Left kidney (tissue), 1 donor: ENCODE measurements at regions not wholly inside any gene's neighbourhood (a gene's known extent, or its start where the extent isn't known, plus 50 kb on each side); places are given as distances from the start of the nearest gene placed in this dataset.
"Not testable (repeated sequence)": the region's sequence is repeated elsewhere in the genome, so short reads cannot be mapped to it uniquely, and the experiment has no call there.

Experiments used
- DNase-seq: peaks from one replicate; pipeline ENCODE4 v3.0.0-alpha.2; 2013

DNA sequence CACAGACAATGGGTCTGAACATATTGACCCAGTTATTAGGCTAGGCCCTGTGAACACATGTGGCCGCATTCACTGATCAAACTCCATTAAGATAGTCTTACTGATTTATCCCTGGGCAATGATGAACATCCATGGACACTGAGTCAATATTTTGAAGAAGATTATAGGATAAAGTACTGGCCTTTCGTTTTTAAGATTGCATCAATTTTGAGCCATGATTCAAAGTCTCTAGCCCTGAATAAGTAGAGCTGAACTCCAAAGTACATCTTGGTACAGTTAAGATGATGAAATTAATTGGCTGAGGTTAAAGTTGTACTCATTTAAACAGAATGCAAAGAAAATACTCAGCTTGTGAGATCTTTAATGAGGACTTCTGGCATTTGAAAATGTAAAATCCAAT lies 1581.9 kb downstream of the EFNB2 start:
- DNase-seq, result no peak

DNA sequence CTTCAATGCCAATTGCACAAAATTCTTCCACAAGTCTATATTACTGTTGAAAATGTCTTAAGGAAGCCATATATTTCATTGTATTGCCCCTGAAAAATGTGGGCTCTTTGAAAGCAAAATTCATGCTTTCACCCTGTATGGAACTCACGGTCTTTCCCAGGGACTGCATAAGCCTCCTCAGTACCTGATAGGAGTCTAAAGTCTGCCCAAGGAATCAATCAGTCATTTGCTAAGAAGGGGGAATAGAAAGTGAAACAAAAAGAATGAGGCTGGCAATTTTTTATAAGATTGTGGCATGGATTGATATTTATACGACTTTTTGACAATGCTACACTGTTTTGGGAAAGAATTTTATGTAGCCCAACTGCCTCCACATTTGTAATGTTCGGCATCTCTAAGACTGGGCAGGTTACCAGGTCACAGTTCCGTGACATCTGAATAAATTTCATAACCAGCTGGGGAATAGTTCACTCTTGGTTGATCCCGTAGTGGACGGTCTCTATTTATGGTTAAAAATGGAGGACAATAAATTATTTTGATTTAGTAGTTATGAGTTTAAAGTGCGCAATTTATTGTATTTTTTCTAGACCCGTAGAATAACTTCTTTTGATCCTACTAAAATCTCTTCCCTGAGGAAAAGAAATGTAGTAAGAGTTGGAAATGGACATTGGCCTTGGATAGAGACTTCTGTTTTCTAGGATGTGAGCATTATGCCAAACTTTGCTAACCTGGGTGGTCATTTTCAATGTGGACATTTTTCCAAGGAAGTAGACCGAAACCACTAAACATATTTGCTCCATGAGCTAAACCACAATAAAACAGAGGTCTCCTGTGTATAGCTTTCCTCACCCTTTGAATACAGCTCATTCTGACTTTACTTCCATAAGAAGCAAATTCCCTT lies 1585.4 kb downstream of the EFNB2 start:
- no peak for DNase-seq

DNA sequence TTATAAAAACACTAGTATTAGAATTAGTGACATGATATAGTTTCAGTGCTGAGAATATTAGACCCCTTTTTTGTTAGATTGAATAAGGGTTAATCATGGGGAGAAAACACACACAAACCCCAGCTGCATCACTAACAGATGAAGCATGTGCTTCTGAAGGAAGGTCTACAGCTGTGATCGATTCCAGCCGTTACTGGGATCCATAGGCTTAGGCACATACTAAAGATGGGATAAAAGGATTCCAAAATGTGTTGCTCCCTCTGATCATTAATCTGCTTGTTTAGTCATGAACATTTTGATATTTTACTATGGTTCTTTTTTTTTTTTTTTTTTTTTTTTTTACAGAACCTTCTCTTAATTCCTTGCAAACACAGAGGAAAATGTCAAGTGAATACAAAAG lies 1591.3 kb downstream of the EFNB2 start:
- no peak for DNase-seq

DNA sequence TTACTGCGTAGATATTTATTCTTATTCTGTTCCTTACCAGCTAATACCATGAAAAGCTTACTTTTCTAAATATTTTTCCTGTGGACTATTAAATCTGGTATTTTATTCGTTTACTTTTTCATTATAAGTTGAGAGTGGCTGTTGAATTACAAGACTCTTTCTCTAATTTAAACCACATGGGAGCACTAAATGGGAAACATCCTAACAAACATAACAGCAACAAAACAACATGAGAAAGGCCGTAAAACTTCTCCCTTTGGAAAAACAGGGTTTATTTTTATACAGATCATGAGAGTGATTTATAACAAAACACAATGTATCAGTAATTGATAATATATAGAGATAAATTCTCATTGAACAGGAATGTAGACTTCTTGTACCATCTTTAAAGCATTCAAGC lies 1592.1 kb downstream of the EFNB2 start:
- no peak for DNase-seq

DNA sequence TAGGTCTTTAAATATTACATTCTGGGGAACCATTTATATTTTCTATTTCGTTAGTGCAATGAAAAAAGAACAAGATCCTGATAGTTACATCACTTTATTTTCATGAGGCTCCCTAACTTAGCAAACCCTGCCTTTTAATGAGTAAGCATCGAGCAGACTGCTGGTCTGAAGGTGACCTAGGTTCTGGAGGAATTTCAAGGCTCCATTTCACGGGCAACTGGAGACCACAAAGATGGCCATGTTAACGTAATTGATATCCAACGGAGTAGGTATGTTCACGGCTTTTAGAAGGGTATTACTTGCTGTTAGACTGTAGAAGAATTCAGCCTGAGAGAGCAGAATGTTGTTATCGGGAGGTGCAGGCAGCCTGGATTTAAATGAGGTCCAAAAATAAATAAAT lies 1597.6 kb downstream of the EFNB2 start:
- DNase-seq, result no peak

DNA sequence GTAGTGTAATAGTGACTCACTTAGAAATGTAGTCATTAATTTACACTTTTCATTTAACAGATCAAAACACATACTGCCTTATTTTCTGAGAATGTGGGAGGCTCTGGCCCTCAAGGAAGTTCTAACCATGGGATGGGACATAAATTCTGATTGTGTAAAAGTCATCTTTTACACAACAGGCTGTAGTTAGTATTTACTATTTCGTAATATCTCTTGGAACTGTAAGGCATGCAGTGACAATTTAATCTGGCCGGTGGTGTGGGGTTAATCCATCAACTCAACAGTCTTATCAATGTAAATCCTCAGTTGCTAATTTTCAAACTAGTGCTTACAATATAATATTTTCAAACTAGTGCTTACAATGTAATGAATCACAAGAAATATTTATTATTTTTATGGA lies 1599.2 kb downstream of the EFNB2 start:
- no peak for DNase-seq

DNA sequence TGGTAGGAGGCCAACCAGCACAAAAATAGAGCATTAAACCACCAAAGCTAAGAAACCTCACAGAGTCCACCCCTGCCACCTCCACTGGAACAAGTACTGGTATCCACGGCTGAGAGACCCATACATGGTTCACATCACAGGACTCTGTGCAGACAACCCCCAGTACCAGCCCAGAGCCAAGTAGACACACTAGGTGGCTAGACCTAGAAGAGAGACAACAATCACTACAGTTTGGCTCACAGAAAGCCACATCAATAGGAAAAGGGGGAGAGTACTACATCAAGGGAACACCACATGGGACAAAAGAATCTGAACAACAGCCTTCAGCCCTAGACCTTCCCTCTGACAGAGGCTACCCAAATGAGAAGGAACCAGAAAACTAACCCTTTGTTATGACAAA lies 1614.9 kb downstream of the EFNB2 start:
- not testable (repeated sequence) for DNase-seq

DNA sequence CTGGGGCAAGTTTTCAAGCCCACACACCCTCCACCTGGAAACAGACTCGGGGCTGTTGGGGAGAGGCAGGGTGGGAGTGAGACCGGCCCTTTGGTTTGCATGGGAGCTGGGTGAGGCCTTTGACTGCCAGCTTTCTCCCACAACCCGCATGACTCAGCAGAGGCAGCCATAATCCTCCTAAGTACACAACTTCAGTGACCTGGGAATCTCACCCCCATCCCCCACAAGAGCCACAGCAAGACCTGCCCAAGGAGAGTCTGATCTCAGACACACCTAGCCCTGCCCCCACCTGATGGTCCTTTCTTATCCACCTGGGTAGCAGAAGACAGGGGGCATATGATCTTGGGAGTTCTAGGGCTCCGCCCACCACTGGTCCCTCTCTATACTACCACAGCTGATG lies 1615.4 kb downstream of the EFNB2 start:
- DNase-seq, result no peak

DNA sequence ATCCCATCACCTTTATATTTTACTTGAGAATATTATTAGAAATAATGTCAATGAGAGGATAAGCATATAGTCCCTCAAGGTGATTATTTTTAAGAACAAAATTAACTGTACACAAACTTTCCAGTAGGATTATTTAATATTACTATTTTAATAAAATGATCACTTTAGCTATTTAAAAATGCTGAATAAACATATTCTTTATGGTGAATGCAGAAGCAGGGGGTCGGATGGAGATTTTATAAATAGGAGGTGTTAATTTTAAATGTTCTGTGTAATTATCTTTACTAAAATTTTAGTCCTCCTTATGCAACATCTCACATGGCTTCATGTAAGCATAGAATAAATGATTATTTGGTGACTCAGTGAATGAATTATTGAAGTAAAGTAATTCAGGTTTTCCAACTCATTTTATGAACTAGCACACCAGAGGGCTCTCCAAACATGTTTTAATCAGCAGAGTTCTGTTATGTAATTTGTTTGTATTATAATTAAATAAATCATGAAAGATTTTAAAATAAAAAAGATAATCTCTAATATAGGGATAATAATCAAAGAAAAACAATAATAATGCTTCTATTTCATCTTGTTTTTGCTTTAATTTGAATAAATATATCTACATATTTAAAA lies 1635.2 kb downstream of the EFNB2 start:
- DNase-seq, result no peak

DNA sequence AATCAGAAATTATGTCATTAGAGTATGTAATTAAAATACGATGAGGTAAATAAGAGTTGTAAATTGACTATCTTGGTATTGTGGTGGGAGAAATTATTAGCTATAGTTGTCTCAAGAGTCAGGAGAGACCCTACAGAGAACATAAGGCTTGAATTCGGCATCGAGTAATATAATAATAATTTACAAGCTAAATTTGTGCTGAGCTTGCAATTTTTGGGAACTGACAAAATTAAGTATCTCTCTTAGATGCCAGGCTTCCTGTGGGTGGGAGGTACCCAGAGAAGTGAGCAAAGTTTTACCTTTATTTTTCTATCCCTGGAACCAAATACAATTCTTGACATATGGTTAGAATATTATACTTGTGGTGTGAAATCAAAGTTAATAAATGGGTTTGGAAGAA lies 1637.0 kb downstream of the EFNB2 start:
- DNase-seq, result no peak

DNA sequence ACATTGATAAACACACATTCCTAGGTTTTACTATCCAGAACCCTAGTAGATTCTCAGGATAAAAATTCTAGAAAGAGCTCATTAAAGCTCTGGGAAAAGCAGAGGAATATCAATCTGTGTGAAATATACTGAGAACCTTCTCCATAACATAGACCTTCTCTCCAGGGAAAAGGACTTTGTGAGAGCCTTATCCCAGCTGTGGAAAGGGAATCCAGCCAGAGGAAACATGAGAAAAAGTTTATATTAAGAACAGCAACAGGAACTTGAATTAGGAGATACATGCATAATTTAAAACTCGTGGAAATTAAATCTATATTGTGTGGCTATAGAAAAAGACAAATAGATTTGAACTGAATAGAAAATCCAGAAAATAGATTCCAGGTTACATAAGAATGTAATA lies 1639.9 kb downstream of the EFNB2 start:
- DNase-seq, result peak; percentile 30

DNA sequence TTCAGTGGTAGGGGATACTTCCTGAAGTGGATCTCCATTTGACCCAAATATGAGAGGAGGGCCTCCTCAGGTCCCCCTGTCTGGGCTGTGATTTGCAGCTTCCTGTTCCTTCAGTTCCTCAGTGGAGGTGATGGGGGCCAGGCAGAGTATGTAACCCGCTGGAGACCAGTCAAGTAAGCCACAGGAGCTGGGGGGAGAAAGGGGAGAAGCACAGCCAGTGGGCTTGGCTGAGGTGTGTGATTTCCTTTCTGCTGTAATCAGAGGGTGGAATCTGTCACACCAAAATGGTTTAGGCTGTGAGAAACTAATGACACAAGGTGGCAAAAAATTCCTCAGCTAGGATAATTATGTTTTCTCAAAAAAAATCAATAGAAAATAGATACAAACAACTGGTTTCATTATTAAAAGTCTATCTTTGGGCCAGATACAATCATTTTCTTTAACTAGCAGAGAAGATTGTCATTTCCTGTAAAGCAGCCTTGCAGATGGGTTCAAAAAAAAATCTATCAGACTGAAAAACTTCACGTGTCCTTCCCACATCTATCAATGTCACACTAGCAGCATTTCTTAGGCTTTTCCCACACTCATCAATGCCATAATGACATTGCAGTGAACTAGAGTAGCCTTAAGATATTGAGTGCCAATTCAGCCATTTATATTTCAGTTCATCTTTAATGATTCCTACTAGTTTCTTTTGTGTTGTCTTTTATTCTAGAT lies 1660.3 kb downstream of the EFNB2 start:
- no peak for DNase-seq

DNA sequence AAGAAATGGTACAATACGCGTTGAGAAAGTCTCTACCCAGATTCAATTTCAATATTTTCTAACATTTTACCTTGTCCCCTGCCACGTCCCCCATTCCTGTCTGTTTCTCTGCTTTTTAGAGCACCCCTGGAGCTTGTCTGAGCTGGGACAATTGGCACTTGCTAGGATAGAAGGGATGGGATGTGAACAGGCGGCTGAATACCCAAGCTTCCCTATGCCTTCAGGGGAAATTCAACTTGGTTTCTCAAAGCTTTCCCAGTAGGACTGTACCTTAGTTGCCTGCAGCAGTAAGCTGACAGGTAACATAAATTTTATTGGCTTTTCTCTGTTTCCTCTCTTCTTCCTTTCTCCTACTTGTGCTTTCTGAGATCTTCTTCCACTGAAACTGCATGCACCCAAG lies 1663.3 kb downstream of the EFNB2 start:
- DNase-seq, result no peak

DNA sequence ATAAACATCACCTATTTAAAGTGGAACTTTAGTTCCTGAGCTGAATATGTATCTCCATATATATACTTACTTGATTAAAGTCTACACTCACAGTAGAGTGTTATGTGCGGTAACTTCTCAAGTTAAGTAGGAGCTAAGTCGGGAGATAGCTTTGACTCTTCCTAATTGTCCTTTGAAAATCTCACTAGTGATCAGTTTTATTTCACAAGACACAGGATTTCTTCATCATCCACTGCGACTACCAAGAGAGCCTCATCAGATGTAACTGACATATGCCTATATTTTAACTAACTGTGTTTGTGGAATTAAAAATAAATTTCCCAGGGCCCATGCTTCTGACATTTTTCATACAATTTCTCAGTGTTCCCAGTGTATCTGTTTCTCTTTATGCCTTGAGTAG lies 1664.0 kb downstream of the EFNB2 start:
- DNase-seq, result no peak

DNA sequence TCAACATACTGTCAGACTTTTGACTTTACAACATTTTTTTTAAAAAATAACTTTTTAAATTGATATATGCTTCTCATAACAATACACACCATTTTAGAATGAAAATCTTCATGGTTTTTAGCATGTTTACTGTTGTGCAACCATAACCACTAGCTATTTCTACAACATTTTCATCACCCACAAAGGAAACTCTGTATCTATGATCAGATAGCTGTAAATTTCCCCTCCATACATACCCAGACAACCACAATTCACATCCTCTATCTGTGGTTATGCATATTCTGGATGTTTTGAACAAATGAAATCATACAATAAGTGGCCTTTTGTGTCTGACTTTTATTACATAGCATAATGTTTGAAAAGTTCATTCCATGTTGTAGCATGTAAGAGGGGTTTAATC lies 1666.0 kb downstream of the EFNB2 start:
- DNase-seq, result no peak

DNA sequence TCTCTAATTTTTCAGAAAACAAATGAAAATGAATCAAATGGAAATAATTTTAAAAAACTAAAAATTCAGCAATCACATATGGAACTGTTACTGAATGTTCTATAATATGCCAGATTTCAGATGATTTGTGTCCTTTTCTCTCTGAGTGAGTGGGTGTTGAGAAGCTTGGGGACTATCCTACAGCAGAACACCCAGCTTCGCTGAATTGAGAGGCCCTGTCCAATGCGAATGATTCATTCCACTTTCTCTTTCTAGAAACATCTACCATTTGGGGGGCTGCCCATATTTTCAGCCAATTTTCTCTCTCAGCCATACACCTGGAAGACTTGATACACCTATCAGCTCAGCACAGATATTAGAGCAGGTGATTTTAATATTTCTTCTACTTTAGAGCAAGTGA lies 1666.7 kb downstream of the EFNB2 start:
- DNase-seq, result no peak

DNA sequence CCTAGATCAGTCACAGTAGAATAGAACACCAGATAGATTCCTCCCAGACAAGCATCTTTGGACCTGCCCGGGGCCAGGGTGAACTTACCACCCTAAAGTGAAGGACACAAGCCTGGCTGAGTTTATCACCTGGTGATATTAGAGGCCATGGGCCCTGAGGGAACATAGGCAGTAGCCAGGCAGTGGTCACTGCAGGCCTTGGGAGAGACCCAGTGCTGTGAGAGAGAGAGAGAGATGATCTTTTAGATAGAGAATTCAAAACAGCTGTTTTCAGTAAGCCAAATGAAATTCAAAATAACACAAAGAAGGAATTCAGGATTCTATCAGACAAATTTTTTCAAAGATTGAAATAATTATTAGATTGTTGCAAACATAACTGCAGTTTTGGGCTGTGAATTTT lies 1679.9 kb downstream of the EFNB2 start:
- DNase-seq, result no peak

DNA sequence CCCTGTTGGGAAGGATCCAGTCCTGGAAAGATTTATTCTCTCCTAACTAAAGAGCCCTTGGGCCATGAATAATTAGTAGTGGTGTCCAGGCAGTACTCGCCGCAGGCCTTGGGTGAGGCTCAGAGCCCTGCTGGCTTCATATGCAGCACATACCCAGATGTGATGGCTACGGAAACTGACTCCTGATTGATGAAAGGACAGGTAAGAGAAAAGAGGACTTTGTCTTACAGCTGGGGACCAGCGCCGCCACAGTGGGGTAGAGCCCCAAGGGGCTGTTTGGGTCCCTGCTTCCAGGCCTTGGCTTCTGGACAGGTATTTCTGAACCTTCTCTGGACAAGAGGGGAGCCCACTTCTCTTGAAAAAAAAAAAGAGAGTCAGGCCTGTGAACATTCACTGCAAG lies 1680.8 kb downstream of the EFNB2 start:
- DNase-seq, result no peak

DNA sequence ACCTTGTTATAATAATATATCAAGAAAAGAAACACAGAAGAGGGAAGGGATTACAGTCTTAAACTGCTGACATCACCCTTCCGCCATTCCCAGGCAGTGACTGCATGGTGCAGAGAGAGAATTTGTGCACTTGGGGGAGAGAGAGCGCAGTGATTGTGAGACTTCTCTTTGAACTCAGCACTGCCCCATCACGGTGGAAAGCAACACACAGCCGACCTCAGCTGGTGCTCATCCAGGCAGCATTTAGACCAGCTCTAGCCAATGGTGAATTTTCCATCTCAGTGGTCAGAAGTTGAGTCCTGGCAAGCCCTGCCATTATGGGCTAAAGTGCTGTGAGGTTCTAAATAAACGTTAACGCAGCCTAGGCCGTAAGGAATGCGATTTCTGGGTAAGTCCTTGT lies 1681.5 kb downstream of the EFNB2 start:
- no peak for DNase-seq

DNA sequence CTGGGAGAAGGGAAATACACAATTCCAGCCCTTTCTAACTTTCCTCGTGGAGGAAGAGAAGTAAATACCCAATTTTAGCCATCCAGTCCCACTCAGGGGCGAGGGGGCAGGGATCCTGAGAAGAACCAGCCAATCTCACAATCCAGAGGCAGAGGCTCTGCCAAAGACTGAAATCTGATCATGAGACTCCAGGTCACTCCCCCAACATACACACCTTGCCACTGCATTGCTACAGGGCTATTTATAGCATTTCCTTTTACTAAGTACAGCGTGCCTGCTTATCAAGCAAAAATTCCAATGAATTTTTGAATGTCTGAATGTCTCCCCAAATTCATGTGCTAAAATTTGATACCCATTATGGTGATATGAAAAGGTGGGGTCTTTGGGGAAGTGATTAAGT lies 1687.5 kb downstream of the EFNB2 start:
- peak; percentile 20 for DNase-seq

DNA sequence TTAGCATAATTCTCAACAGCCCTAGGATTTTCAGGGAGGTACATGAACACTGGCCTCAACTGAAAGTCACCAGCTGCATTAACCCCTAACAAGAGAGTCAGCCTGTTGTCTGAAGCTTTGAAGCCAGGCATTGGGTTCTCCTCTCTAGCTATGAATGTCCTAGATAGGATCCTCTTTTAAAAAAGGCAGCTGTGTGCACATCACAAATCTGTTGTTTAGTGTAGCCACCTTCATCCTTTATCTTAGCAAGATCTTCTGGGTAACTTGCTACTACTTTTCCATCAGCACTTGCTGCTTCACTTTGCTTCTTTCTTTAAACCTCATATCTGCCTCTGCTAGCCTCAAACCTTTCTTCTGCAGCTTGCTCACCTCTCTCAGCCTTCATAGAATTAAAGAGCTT lies 1692.1 kb downstream of the EFNB2 start:
- no peak for DNase-seq

DNA sequence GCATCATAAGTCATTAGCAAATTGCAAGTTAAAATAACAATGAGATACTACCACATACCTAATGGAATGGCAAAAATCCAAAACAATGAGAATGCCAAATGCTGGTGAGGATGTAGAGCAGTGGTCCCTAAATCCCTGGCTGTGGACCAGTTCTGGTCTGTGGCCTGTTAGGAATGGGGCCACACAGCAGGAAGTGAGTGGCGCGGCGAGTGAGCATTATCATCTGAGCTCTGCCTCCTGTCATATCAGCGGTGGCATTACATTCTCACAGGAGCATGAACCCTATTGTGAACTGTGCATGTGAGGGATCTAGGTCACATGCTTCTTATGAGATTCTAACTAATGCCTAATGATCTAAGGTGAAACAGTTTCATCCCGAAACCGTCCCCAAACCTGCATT lies 1694.4 kb downstream of the EFNB2 start:
- no peak for DNase-seq

DNA sequence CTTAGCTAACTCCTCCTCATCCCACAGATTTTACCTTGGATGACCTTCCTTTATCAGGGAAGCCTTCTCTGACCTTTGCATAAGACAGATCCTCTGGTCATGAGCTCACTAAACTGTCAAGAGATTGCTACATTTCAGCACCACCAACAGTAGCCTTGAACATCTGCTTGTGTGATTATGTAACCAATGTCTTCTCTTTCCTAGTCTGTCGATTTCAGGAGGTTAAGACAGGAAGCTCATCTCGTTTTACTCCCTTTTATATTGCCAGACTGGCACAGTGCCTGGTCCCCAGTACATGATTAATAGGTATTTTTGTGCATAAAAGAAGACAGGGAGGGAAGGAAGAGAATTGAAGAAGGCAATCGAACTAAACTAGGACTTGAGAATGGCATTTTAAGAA lies 1697.7 kb downstream of the EFNB2 start:
- no peak for DNase-seq
